CD4-positive, alpha-beta T cell (primary cell): ENCODE measurements at regions not wholly inside any gene's neighbourhood (a gene's known extent, or its start where the extent isn't known, plus 50 kb on each side); places are given as distances from the start of the nearest gene placed in this dataset.

Experiments
- ATAC-seq: fragments of 200-7000 bp; cut with Tn5 transposase; one replicate; pipeline ENCODE4 v1.10.0; 2022; ENCODE audit warnings: mild to moderate bottlenecking; ENCODE audit not compliant: poor library complexity
- CTCF ChIA-PET: fragments of 350-600 bp; sonication (Branson Sonifier 250); formaldehyde crosslinking; loops from one replicate; lab custom pipeline; 2021; ENCODE audit warnings: antibody characterized with exemption, inconsistent platforms; lab: Charles Lee
- POLR2A ChIA-PET: fragments of 350-600 bp; sonication (Branson Sonifier 250); formaldehyde crosslinking; loops from one replicate; lab custom pipeline; 2021; ENCODE audit warnings: antibody characterized with exemption, inconsistent platforms; lab: Charles Lee
- DNase-seq, 14 experiments: peaks; one replicate each; pipeline ENCODE4 v3.0.0-alpha.2; 2013 to 2020; ENCODE audit warnings: mixed read lengths in 2 of 14
- H3K27ac ChIP-seq, 2 donors: one replicate each; pipeline versions ENCODE4 v1.5.1 to v1.7.0; 2013; ENCODE audit warnings: low read length in 2 of 2, low read depth in 1 of 2, mild to moderate bottlenecking in 1 of 2
- H3K27me3 ChIP-seq, 2 experiments: 1 replicate in 1 of 2; 2 replicates in 1 of 2; pipeline versions ENCODE4 v1.6.1 to v1.7.0; 2013; ENCODE audit warnings: low read length in 2 of 2, control low read depth in 1 of 2, mild to moderate bottlenecking in 1 of 2, moderate library complexity in 1 of 2; ENCODE audit not compliant: insufficient read depth in 2 of 2, control insufficient read depth in 1 of 2
- H3K36me3 ChIP-seq: one replicate; pipeline ENCODE4 v1.6.1; 2013; ENCODE audit warnings: low read length, control low read depth; ENCODE audit not compliant: insufficient read depth
- H3K4me1 ChIP-seq: one replicate; pipeline ENCODE4 v1.6.1; 2013; ENCODE audit warnings: low read length, control low read depth; ENCODE audit not compliant: insufficient read depth
- H3K4me3 ChIP-seq: one replicate; pipeline ENCODE4 v1.5.1; 2013; ENCODE audit warnings: mild to moderate bottlenecking, low read length, moderate library complexity
- H3K9me3 ChIP-seq, 2 experiments: 1 replicate in 1 of 2; 2 replicates in 1 of 2; pipeline versions ENCODE4 v1.6.1 to v1.7.0; 2013; ENCODE audit warnings: low read length in 2 of 2, mild to moderate bottlenecking in 2 of 2, control low read depth in 1 of 2, moderate library complexity in 1 of 2; ENCODE audit not compliant: control insufficient read depth in 1 of 2, insufficient read depth in 1 of 2
- H3K27ac Mint-ChIP-seq: one replicate; pipeline ENCODE4 v1.8.0; 2020; ENCODE audit warnings: mixed read lengths
- H3K27me3 Mint-ChIP-seq: one replicate; pipeline ENCODE4 v1.8.0; 2021; ENCODE audit warnings: mixed read lengths
- H3K36me3 Mint-ChIP-seq: one replicate; pipeline ENCODE4 v1.8.0; 2021; ENCODE audit warnings: low read depth, mixed read lengths
- H3K4me1 Mint-ChIP-seq: one replicate; pipeline ENCODE4 v1.8.0; 2021; ENCODE audit warnings: low read depth, mixed read lengths
- H3K4me3 Mint-ChIP-seq: one replicate; pipeline ENCODE4 v1.8.0; 2020; ENCODE audit warnings: mild to moderate bottlenecking, mixed read lengths
- H3K9me3 Mint-ChIP-seq: one replicate; pipeline ENCODE4 v1.8.0; 2020; ENCODE audit warnings: mixed read lengths
- intact Hi-C, 2 experiments: fragments of 100-400 bp; cut with DNase I in 1 of 2; cut with micrococcal nuclease in 1 of 2; formaldehyde crosslinking; loops; one replicate each; pipeline versions ENCODE4 v1.15.1 to v1.9.0; 2023 to 2025; cut with DNase I, micrococcal nuclease
- TF ChIP-seq, protein P1 (sequence below): fragments of 200-600 bp; IDR thresholded peaks from one replicate; pipeline ENCODE4 v1.8.0; 2022; ENCODE audit warnings: antibody characterized with exemption, mild to moderate bottlenecking

DNA sequence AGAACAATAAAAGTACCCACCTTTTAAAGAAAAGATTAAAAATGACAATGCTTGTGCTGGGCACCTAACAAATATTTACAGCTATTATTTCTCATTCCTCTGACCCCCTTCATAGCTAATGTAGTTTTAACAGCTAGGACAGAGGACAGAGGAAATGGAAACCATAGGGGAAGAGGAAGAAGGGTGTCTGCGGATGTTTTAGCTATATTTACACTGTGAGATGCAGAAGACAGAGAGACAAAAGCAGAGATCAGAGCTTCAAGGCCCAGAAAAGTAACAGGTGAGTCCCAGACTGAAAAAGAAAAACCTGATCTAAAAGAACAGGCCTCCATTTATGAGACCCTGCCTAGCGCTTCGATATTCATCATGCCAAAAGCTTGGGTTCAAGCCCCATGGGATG is 72.0 kb downstream of the ZNF281 start:
- intact Hi-C loops = no loop called here
- Histone ChIP-seq H3K4me1 (peaks cover 7% of the 10 kb centered on the region), H3K4me3 (no peak overlapping the region), H3K27ac (no peak overlapping the region), H3K9me3 (no peaks in the 10 kb centered on the region), H3K36me3 (no peaks in the 10 kb centered on the region), H3K27me3 (no peaks in the 10 kb centered on the region)
- ChIA-PET POLR2A (interaction anchor here (0.9 to 1.0 kb wide), 2 partner anchors 36 to 72 kb away, joined by 3 read pairs; partner anchors contain the start of gene ZNF281), CTCF (no interaction called here)
- Mint-ChIP-seq H3K36me3 (no peaks in the 10 kb centered on the region), H3K4me1 (peaks cover 26% of the 10 kb centered on the region), H3K27me3 (no peaks in the 10 kb centered on the region), H3K4me3 (no peak overlapping the region), H3K9me3 (no peaks in the 10 kb centered on the region), H3K27ac (peak overlapping the region; percentile 68)
- DNase-seq (no peak), ATAC-seq (no peak)
- TF ChIP-seq, protein P1, sequence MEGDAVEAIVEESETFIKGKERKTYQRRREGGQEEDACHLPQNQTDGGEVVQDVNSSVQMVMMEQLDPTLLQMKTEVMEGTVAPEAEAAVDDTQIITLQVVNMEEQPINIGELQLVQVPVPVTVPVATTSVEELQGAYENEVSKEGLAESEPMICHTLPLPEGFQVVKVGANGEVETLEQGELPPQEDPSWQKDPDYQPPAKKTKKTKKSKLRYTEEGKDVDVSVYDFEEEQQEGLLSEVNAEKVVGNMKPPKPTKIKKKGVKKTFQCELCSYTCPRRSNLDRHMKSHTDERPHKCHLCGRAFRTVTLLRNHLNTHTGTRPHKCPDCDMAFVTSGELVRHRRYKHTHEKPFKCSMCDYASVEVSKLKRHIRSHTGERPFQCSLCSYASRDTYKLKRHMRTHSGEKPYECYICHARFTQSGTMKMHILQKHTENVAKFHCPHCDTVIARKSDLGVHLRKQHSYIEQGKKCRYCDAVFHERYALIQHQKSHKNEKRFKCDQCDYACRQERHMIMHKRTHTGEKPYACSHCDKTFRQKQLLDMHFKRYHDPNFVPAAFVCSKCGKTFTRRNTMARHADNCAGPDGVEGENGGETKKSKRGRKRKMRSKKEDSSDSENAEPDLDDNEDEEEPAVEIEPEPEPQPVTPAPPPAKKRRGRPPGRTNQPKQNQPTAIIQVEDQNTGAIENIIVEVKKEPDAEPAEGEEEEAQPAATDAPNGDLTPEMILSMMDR = no peak

DNA sequence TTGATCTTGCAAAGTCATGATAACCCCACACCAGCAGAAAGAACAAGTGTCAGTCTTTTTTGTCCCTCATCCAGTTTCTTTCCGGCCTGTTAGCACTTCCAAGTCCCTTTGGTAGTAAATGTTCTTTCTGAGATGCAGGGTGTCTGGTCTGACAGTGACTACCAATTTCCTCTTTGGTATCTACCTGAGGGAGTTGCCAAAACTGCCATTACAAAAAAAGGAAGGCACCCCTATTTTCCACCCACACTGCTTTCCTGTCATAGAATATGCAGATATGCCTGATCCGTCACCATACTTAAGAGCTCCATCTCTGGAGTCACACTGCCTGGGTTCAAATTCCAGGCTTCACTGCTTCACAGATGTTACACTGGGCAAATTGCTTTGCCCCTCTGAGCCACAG is 72.4 kb downstream of the ZNF281 start:
- intact Hi-C loops = no loop called here
- no peak overlapping the region for H3K27ac ChIP-seq
- H3K4me1 ChIP-seq = peaks cover 7% of the 10 kb centered on the region
- Mint-ChIP-seq H3K27me3 (no peaks in the 10 kb centered on the region), H3K27ac (peak overlapping the region; percentile 68), H3K9me3 (no peaks in the 10 kb centered on the region), H3K36me3 (no peaks in the 10 kb centered on the region), H3K4me1 (peaks cover 26% of the 10 kb centered on the region), H3K4me3 (no peak overlapping the region)
- POLR2A ChIA-PET = interaction anchor here (0.9 to 1.0 kb wide), 2 partner anchors 36 to 73 kb away, joined by 3 read pairs; partner anchors contain the start of gene ZNF281
- CTCF ChIA-PET = no interaction called here
- TF ChIP-seq, protein P1 = no peak
- H3K36me3 ChIP-seq = no peaks in the 10 kb centered on the region
- ATAC-seq = peak; percentile 29
- DNase-seq = no peak
- H3K27me3 ChIP-seq = no peaks in the 10 kb centered on the region
- H3K9me3 ChIP-seq = no peaks in the 10 kb centered on the region
- H3K4me3 ChIP-seq = no peak overlapping the region

DNA sequence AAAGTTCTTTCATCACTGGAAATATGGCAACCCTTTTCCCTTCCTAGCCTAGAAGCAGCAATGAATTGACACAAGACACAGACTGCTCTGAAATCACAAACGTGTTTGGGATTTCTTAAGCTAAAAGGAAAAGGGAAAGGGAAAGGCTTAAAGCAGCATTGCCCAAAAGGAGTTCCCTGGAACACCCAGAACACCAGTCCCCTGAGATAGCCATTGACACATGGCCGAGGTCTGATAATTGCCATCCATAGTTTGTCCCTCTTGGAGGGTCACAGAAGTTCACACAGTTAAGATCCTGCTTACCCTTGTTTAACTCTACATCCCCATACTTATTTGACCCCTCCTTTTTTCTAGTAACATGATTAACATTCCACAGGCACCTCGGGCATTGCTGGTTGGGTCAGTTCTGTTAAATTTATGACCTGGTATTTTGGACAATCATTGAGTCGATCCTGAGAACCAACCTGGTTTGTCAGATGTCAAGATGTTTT is 72.9 kb downstream of the ZNF281 start:
- Mint-ChIP-seq H3K27me3 (no peaks in the 10 kb centered on the region), H3K4me1 (peaks cover 26% of the 10 kb centered on the region), H3K36me3 (no peaks in the 10 kb centered on the region), H3K9me3 (no peaks in the 10 kb centered on the region), H3K4me3 (no peak overlapping the region), H3K27ac (peak overlapping the region; percentile 68)
- intact Hi-C loops = no loop called here
- H3K36me3 ChIP-seq = no peaks in the 10 kb centered on the region
- no peak overlapping the region for H3K27ac ChIP-seq
- no peaks in the 10 kb centered on the region for H3K27me3 ChIP-seq
- POLR2A ChIA-PET = no interaction called here
- TF ChIP-seq, protein P1 = no peak
- no peak overlapping the region for H3K4me3 ChIP-seq
- no peaks in the 10 kb centered on the region for H3K9me3 ChIP-seq
- DNase-seq = no peak
- CTCF ChIA-PET = no interaction called here
- ATAC-seq = no peak
- peaks cover 7% of the 10 kb centered on the region for H3K4me1 ChIP-seq
